Lung (tissue), 11 donors: ENCODE measurements at regions not wholly inside any gene's neighbourhood (a gene's known extent, or its start where the extent isn't known, plus 50 kb on each side); places are given as distances from the start of the nearest gene placed in this dataset.

Experiments
- ATAC-seq: fragments of 200-7000 bp; cut with Tn5 transposase; one replicate; pipeline ENCODE4 v1.9.1; 2020; ENCODE audit warnings: moderate number of reproducible peaks; ENCODE audit not compliant: insufficient read depth, low FRiP score
- DNase-seq, 3 donors: peaks; one replicate each; pipeline ENCODE4 v3.0.0-alpha.2; 2013 to 2017
- H3K27ac ChIP-seq, 2 donors: one replicate each; pipeline ENCODE4 v1.5.1; 2013; ENCODE audit warnings: mild to moderate bottlenecking in 2 of 2, moderate library complexity in 2 of 2, control low read depth in 1 of 2, inconsistent platforms in 1 of 2, low read depth in 1 of 2, low read length in 1 of 2
- H3K27me3 ChIP-seq, 3 donors: one replicate each; pipeline ENCODE4 v1.5.1; 2013; ENCODE audit warnings: low read length in 2 of 3; ENCODE audit not compliant: control insufficient read depth in 3 of 3, insufficient read depth in 3 of 3
- H3K36me3 ChIP-seq, 4 donors: one replicate each; pipeline ENCODE4 v1.5.1; 2013; ENCODE audit warnings: low read length in 4 of 4, mild to moderate bottlenecking in 1 of 4, moderate library complexity in 1 of 4; ENCODE audit not compliant: control insufficient read depth in 4 of 4, insufficient read depth in 4 of 4
- H3K4me1 ChIP-seq, 5 donors: one replicate each; pipeline ENCODE4 v1.5.1; 2013; ENCODE audit warnings: low read length in 5 of 5, mild to moderate bottlenecking in 2 of 5, moderate library complexity in 1 of 5; ENCODE audit not compliant: control insufficient read depth in 5 of 5, insufficient read depth in 5 of 5
- H3K4me3 ChIP-seq: one replicate; pipeline ENCODE4 v1.5.1; 2013; ENCODE audit warnings: mild to moderate bottlenecking, control low read depth, moderate library complexity
- H3K9ac ChIP-seq, 2 donors: one replicate each; pipeline ENCODE4 v1.5.1; 2013; ENCODE audit warnings: low read length in 2 of 2, control low read depth in 1 of 2; ENCODE audit not compliant: insufficient read depth in 1 of 2
- H3K9me3 ChIP-seq, 4 donors: one replicate each; pipeline ENCODE4 v1.5.1; 2013; ENCODE audit warnings: low read length in 3 of 4, mild to moderate bottlenecking in 1 of 4, moderate library complexity in 1 of 4; ENCODE audit not compliant: control insufficient read depth in 4 of 4, insufficient read depth in 3 of 4
- WGBS, 2 donors: extraction: QIAGEN DNeasy Blood & Tissue Kit; methylation state at CpG; one replicate each; pipeline ENCODE4 v1.1.7; 2013; 5-methylcytosine and 5-hydroxymethylcytosine counted together
- TF ChIP-seq, protein P1 (sequence below): IDR thresholded peaks from 2 replicates; pipeline ENCODE4 v1.5.1; 2012; ENCODE audit warnings: mild to moderate bottlenecking; ENCODE audit errors: control extremely low read depth, extremely low read depth
- donor health status: control.
- donor health status: control.
- donor health status: Bipolar disorder and iron deficiency.
- donor health status: healthy.
- donor health status: DM: yes; HTN: yes; CAD: no.

DNA sequence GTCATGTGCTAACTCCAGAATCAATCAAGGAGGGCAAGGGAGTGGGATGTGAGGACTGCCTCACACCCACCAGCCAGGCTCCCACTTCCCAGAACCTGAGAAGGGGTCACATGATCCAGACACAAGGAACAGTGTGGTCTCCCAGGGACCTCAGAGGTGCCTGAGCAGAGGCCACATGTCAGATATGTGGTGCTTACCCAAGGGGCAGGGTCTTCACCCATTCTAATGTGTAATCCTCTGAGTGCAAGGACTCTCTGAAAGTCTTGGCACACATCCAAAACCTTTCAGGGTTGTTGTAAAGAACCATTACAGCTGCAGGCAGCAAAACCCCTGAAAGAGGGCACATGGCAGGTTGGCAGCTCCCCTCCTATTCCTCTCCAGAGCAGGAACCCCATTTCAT lies 656.6 kb downstream of the UQCRFS1 start:
- ATAC-seq (no peak), DNase-seq (peak in 1 of 3 donors; percentile 10)
- no peaks in the 10 kb centered on the region for H3K4me1 ChIP-seq
- H3K4me3 ChIP-seq: no peak overlapping the region
- TF ChIP-seq, protein P1, sequence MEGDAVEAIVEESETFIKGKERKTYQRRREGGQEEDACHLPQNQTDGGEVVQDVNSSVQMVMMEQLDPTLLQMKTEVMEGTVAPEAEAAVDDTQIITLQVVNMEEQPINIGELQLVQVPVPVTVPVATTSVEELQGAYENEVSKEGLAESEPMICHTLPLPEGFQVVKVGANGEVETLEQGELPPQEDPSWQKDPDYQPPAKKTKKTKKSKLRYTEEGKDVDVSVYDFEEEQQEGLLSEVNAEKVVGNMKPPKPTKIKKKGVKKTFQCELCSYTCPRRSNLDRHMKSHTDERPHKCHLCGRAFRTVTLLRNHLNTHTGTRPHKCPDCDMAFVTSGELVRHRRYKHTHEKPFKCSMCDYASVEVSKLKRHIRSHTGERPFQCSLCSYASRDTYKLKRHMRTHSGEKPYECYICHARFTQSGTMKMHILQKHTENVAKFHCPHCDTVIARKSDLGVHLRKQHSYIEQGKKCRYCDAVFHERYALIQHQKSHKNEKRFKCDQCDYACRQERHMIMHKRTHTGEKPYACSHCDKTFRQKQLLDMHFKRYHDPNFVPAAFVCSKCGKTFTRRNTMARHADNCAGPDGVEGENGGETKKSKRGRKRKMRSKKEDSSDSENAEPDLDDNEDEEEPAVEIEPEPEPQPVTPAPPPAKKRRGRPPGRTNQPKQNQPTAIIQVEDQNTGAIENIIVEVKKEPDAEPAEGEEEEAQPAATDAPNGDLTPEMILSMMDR: no peak
- H3K27ac ChIP-seq: no peak overlapping the region
- H3K9me3 ChIP-seq: peaks cover 0 to 3% (median 0%) of the 10 kb centered on the region in 4 donors
- no peaks in the 10 kb centered on the region for H3K27me3 ChIP-seq
- H3K36me3 ChIP-seq: no peaks in the 10 kb centered on the region
- no peak overlapping the region for H3K9ac ChIP-seq

DNA sequence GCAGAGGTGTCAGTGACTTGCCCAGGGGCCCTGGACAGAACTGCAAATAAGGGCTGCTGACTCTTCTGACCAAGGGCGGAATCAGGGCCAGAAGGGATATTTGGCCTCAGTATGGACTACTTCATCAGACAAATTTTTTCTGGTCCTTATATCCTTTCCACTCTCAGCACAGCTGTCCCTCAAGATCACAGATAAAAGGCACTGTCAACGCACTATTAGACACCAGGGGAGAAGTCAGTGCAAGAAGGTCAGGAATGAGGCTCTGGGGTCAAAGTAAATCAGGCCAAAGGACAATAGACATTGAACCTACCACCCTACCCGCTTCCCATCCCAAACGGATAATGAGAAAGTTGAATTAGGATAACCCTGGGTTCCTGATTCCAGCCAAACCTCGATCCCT lies 657.6 kb downstream of the UQCRFS1 start:
- Histone ChIP-seq H3K9ac (no peak overlapping the region), H3K36me3 (no peaks in the 10 kb centered on the region), H3K27me3 (no peaks in the 10 kb centered on the region), H3K4me3 (no peak overlapping the region), H3K4me1 (no peaks in the 10 kb centered on the region), H3K9me3 (peaks cover 0 to 3% (median 0%) of the 10 kb centered on the region in 4 donors), H3K27ac (no peak overlapping the region)
- TF ChIP-seq, protein P1: no peak
- DNase-seq: no peak
- WGBS, 2 donors: 61 to 63% methylated on average over 5 of the region's 5 CpGs
- ATAC-seq: no peak

DNA sequence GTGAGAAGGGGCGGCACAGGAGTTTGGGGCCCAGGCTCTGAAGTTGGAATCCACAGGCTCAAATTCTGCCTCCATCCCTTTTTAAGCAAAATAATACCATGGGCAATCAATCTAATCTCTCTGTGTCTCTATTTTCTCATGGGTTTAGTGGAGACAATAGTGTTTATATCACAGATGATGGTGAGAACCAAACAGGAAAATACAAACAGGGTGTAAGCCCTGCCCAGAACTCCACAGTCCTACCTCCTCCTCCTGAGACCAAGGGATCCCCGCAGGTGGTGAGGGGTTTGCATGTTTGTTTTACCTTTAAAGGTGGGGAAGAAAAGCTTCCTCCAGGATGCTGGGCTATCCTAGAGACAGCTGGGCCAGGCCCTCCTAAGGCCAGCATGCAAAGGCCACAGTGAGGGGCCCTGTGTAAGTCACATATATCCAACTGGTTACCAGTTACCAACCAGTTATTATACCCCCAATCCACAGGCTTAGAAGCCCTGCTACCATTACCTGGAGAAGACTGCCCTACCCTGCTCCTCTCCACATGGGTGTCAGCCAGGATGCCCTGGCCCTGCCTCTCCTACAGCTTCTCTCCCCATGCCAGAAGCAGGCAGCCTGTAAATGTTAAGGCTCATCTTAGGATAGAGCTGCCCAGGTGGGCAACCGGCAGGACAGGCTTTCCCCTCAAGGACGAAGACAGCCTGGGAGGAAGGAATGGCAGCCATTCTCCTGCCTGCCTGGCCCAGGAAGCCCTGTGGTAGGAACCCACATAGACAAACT lies 658.4 kb downstream of the UQCRFS1 start:
- Histone ChIP-seq H3K4me3 (no peak overlapping the region), H3K27me3 (no peaks in the 10 kb centered on the region), H3K27ac (no peak overlapping the region), H3K9me3 (peaks cover 0 to 5% (median 0%) of the 10 kb centered on the region in 4 donors), H3K36me3 (no peaks in the 10 kb centered on the region), H3K4me1 (no peaks in the 10 kb centered on the region), H3K9ac (no peak overlapping the region)
- ATAC-seq (no peak), DNase-seq (no peak)
- TF ChIP-seq, protein P1: no peak
- 70 to 83% methylated on average over 4 of the region's 4 CpGs for WGBS, 2 donors

DNA sequence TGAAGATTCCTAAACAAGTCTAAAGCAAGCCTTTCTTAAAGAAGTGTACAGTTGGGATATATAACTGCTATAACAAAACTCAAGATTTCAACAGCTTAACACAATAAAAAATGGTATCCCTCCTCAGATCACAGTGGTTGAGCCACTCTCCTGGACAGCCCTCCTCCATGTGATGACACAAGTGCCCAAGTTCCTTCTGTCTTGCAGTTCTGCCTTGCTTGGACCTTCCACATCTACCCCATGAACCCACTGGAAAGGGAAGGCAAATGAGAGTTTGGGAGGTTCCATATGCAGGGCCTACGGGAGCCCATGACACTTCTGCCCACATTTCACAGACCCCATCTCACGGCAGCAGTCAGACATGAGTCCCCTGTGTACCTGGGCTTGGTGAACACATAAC lies 659.2 kb downstream of the UQCRFS1 start:
- no peak for ATAC-seq
- WGBS, 2 donors: 91 to 95% methylated on average over 2 of the region's 2 CpGs
- Histone ChIP-seq H3K4me3 (no peak overlapping the region), H3K27ac (no peak overlapping the region), H3K4me1 (no peaks in the 10 kb centered on the region), H3K9ac (no peak overlapping the region), H3K9me3 (peaks cover 0 to 5% (median 0%) of the 10 kb centered on the region in 4 donors), H3K36me3 (no peaks in the 10 kb centered on the region), H3K27me3 (no peaks in the 10 kb centered on the region)
- DNase-seq: no peak
- TF ChIP-seq, protein P1: no peak
